Prostate gland (tissue), 2 donors: ENCODE measurements at regions not wholly inside any gene's neighbourhood (a gene's known extent, or its start where the extent isn't known, plus 50 kb on each side); places are given as distances from the start of the nearest gene placed in this dataset.

Experiments used
- DNase-seq: peaks from one replicate; pipeline ENCODE4 v3.0.0-alpha.2; 2019; ENCODE audit warnings: low spot score
- H3K27ac ChIP-seq, 2 donors: fragments of 200-600 bp; sonication (generic); 2 replicates each; pipeline ENCODE4 v1.5.1; 2017 to 2019
- H3K27me3 ChIP-seq: fragments of 200-600 bp; sonication (generic); replicated peaks from 2 replicates; pipeline ENCODE4 v1.5.1; 2019; ENCODE audit not compliant: insufficient read depth
- H3K36me3 ChIP-seq, 2 donors: fragments of 200-600 bp; sonication (generic); 1 replicate in 1 of 2; 2 replicates in 1 of 2; pipeline versions ENCODE4 v1.5.1 to v1.8.1; 2017 to 2019
- H3K4me1 ChIP-seq: fragments of 200-600 bp; sonication (generic); replicated peaks from 2 replicates; pipeline ENCODE4 v1.5.1; 2019
- H3K4me3 ChIP-seq, 2 donors: fragments of 200-600 bp; sonication (generic); 2 replicates each; pipeline ENCODE4 v1.5.1; 2017 to 2019
- H3K9me3 ChIP-seq: fragments of 200-600 bp; sonication (generic); 2 replicates; pipeline ENCODE4 v1.5.1; 2017
- CTCF ChIP-seq, 4 experiments: fragments of 200-600 bp in 2 of 4; fragments of 450-650 bp in 2 of 4; sonication (generic) in 2 of 4; IDR thresholded peaks; 1 replicate in 3 of 4; 2 replicates in 1 of 4; pipeline ENCODE4 v1.5.1; 2016 to 2019; ENCODE audit warnings: antibody characterized with exemption in 4 of 4, mild to moderate bottlenecking in 2 of 4, moderate library complexity in 2 of 4
- POLR2A ChIP-seq: fragments of 450-650 bp; IDR thresholded peaks from one replicate; pipeline ENCODE4 v1.6.1; 2016; ENCODE audit warnings: antibody characterized with exemption, mild to moderate bottlenecking
- POLR2AphosphoS5 ChIP-seq: sonication (generic); formaldehyde crosslinking; IDR thresholded peaks from one replicate; pipeline ENCODE4 v1.6.1; 2017; ENCODE audit warnings: antibody characterized with exemption
- WGBS: methylation state at CpG from one replicate; pipeline ENCODE4 v1.1.5; 2018; 5-methylcytosine and 5-hydroxymethylcytosine counted together
- intact Hi-C: fragments of 100-400 bp; cut with DNase I; formaldehyde crosslinking; loops from one replicate; pipeline ENCODE4 v1.14.2; 2022

- Histone ChIP-seq H3K4me3 (no peak overlapping the region), H3K36me3 (no peaks in the 10 kb centered on the region), H3K9me3 (no peaks in the 10 kb centered on the region), H3K27ac (no peak overlapping the region), H3K4me1 (no peaks in the 10 kb centered on the region), H3K27me3 (no peaks in the 10 kb centered on the region)
- no peak for TF ChIP-seq POLR2AphosphoS5
- no peak for TF ChIP-seq CTCF (IDR thresholded peaks at IDR 0.05)
- TF ChIP-seq POLR2A: no peak
- WGBS: 90% methylated on average over 4 of the region's 4 CpGs
- DNase-seq: no peak
- intact Hi-C loops: no loop called here
Measured at GRCh38 chr4:124536946-124537345, 175.6 kb downstream of the ANKRD50 start.

- no peak overlapping the region for H3K27ac ChIP-seq
- H3K4me3 ChIP-seq: no peak overlapping the region
- no peaks in the 10 kb centered on the region for H3K27me3 ChIP-seq
- H3K4me1 ChIP-seq: no peaks in the 10 kb centered on the region
- intact Hi-C loops: no loop called here
- H3K9me3 ChIP-seq: no peaks in the 10 kb centered on the region
- no peaks in the 10 kb centered on the region for H3K36me3 ChIP-seq
- no peak for TF ChIP-seq POLR2A
- no peak for DNase-seq
Measured at GRCh38 chr4:124537971-124538370, 174.6 kb downstream of the ANKRD50 start.

- no peak for TF ChIP-seq POLR2A
- no peak for TF ChIP-seq CTCF (IDR thresholded peaks at IDR 0.05)
- TF ChIP-seq POLR2AphosphoS5: no peak
- WGBS: 94% methylated on average over 3 of the region's 3 CpGs
- H3K27me3 ChIP-seq: no peaks in the 10 kb centered on the region
- DNase-seq: no peak
- no peaks in the 10 kb centered on the region for H3K36me3 ChIP-seq
- intact Hi-C loops: no loop called here
- no peak overlapping the region for H3K27ac ChIP-seq
- no peak overlapping the region for H3K4me3 ChIP-seq
- no peaks in the 10 kb centered on the region for H3K4me1 ChIP-seq
- H3K9me3 ChIP-seq: no peaks in the 10 kb centered on the region
Measured at GRCh38 chr4:124540014-124540413, 172.5 kb downstream of the ANKRD50 start.

- intact Hi-C loops: no loop called here
- DNase-seq: no peak
- no peaks in the 10 kb centered on the region for H3K9me3 ChIP-seq
- no peak overlapping the region for H3K27ac ChIP-seq
- TF ChIP-seq POLR2A (no peak), CTCF (IDR thresholded peaks at IDR 0.05) (no peak), POLR2AphosphoS5 (no peak)
- 70% methylated on average over 4 of the region's 4 CpGs for WGBS
- no peaks in the 10 kb centered on the region for H3K27me3 ChIP-seq
- H3K36me3 ChIP-seq: no peaks in the 10 kb centered on the region
- no peaks in the 10 kb centered on the region for H3K4me1 ChIP-seq
- no peak overlapping the region for H3K4me3 ChIP-seq
Measured at GRCh38 chr4:124541652-124542420, 170.7 kb downstream of the ANKRD50 start.

- H3K4me1 ChIP-seq: no peaks in the 10 kb centered on the region
- H3K4me3 ChIP-seq: no peak overlapping the region
- H3K9me3 ChIP-seq: no peaks in the 10 kb centered on the region
- H3K27me3 ChIP-seq: no peaks in the 10 kb centered on the region
- no peak for DNase-seq
- no peak for TF ChIP-seq CTCF (IDR thresholded peaks at IDR 0.05)
- no peak for TF ChIP-seq POLR2AphosphoS5
- no peak for TF ChIP-seq POLR2A
- no peaks in the 10 kb centered on the region for H3K36me3 ChIP-seq
- no peak overlapping the region for H3K27ac ChIP-seq
- intact Hi-C loops: no loop called here
- 94% methylated on average over 8 of the region's 8 CpGs for WGBS
Measured at GRCh38 chr4:124555959-124556358, 156.6 kb downstream of the ANKRD50 start.
